HCT116 (cell line): ENCODE measurements at regions not wholly inside any gene's neighbourhood (a gene's known extent, or its start where the extent isn't known, plus 50 kb on each side); places are given as distances from the start of the nearest gene placed in this dataset.

Source experiments
- ATAC-seq: fragments of 200-7000 bp; cut with Tn5 transposase; 2 replicates; pipeline ENCODE4 v1.9.1; 2020; ENCODE audit warnings: mild to moderate bottlenecking, moderate library complexity
- BruUV-seq: library from RNA; stranded (reverse); fragments of 400-500 nt; replicated peaks from 2 replicates; lab custom pipeline; 2021; lab: Mats Ljungman, UMichigan
- CTCF ChIA-PET: fragments of 300-600 bp; sonication (Branson Sonifier 250); formaldehyde crosslinking; loops from one replicate; lab custom pipeline; 2021; ENCODE audit warnings: antibody characterized with exemption; lab: Charles Lee
- POLR2A ChIA-PET: fragments of 300-600, 350-600 bp; sonication (Branson Sonifier 250); formaldehyde crosslinking; loops from one replicate; lab custom pipeline; 2021; ENCODE audit warnings: antibody characterized with exemption; lab: Charles Lee
- RAD21 ChIA-PET, 2 experiments: fragments of 300-600 bp; sonication (Branson Sonifier 250); formaldehyde crosslinking; loops; one replicate each; lab custom pipeline; 2023; ENCODE audit warnings: low total read pairs in 2 of 2; ENCODE audit not compliant: uncharacterized antibody in 2 of 2, unreplicated experiment in 2 of 2, low non-redundant PET in 1 of 2; lab: Charles Lee
- DNase-seq: peaks from one replicate; pipeline ENCODE4 v3.0.0-alpha.2; 2010; ENCODE audit warnings: low read depth, low spot score
- H2AFZ ChIP-seq: fragments of 200-600 bp; shearing (Covaris generic), sonication (generic); 2 replicates; pipeline ENCODE4 v1.6.1; 2017; ENCODE audit warnings: low read depth, mixed run types, mixed read lengths, antibody characterized with exemption, low read length; ENCODE audit not compliant: poor library complexity, severe bottlenecking
- H3K27ac ChIP-seq: 2 replicates; pipeline ENCODE4 v1.5.1; 2012; ENCODE audit warnings: low read depth, low read length
- H3K27me3 ChIP-seq: fragments of 200-600 bp; sonication (generic); 2 replicates; pipeline ENCODE4 v1.6.1; 2016; ENCODE audit warnings: mixed run types, low read length, mixed read lengths; ENCODE audit not compliant: insufficient read depth
- H3K36me3 ChIP-seq, 2 experiments: fragments of 200-500 bp in 1 of 2; fragments of 200-600 bp in 1 of 2; sonication (Bioruptor generic) in 1 of 2; sonication (generic) in 1 of 2; 2 replicates each; pipeline versions ENCODE4 v1.5.1 to v1.6.1; 2014 to 2016; ENCODE audit warnings: low read length in 2 of 2, inconsistent platforms in 1 of 2, mixed read lengths in 1 of 2, mixed run types in 1 of 2; ENCODE audit not compliant: insufficient read depth in 2 of 2, control insufficient read depth in 1 of 2
- H3K4me1 ChIP-seq, 2 experiments: fragments of 200-600 bp in 1 of 2; sonication (generic) in 1 of 2; 2 replicates each; pipeline versions ENCODE4 v1.5.1 to v1.6.1; 2012 to 2017; ENCODE audit warnings: low read length in 2 of 2, inconsistent platforms in 1 of 2, mild to moderate bottlenecking in 1 of 2, mixed read lengths in 1 of 2, mixed run types in 1 of 2, moderate library complexity in 1 of 2; ENCODE audit not compliant: insufficient read depth in 2 of 2, control insufficient read depth in 1 of 2
- H3K4me2 ChIP-seq: fragments of 200-600 bp; sonication (generic); 2 replicates; pipeline ENCODE4 v1.6.1; 2017; ENCODE audit warnings: mixed run types, low read length, mixed read lengths
- H3K4me3 ChIP-seq, 2 experiments: fragments of 200-600 bp in 1 of 2; sonication (generic) in 1 of 2; replicated peaks in 1 of 2; 2 replicates each; pipeline ENCODE4 v1.5.1; 2011 to 2016; ENCODE audit warnings: low read length in 2 of 2, control low read depth in 1 of 2, low read depth in 1 of 2, mild to moderate bottlenecking in 1 of 2, mixed read lengths in 1 of 2, mixed run types in 1 of 2
- H3K79me2 ChIP-seq: fragments of 200-600 bp; sonication (generic); 2 replicates; pipeline ENCODE4 v1.6.1; 2017; ENCODE audit warnings: mild to moderate bottlenecking, mixed run types, low read length, moderate library complexity, mixed read lengths; ENCODE audit not compliant: insufficient read depth
- H3K9ac ChIP-seq: fragments of 200-600 bp; sonication (generic); 2 replicates; pipeline ENCODE4 v1.6.1; 2016; ENCODE audit warnings: low read length, mixed read lengths
- H3K9me2 ChIP-seq: fragments of 200-600 bp; sonication (generic), shearing (Covaris generic); 2 replicates; pipeline ENCODE4 v1.6.1; 2017; ENCODE audit warnings: mixed run types, mild to moderate bottlenecking, moderate library complexity; ENCODE audit not compliant: insufficient read depth
- H3K9me3 ChIP-seq, 2 experiments: fragments of 200-500 bp in 1 of 2; fragments of 200-600 bp in 1 of 2; sonication (Bioruptor generic) in 1 of 2; sonication (generic) in 1 of 2; 2 replicates each; pipeline ENCODE4 v1.6.1; 2014 to 2017; ENCODE audit warnings: low read length in 2 of 2, mixed read lengths in 2 of 2, inconsistent platforms in 1 of 2, low read depth in 1 of 2, mild to moderate bottlenecking in 1 of 2, mixed run types in 1 of 2, moderate library complexity in 1 of 2; ENCODE audit not compliant: control insufficient read depth in 1 of 2, insufficient read depth in 1 of 2
- H4K20me1 ChIP-seq: fragments of 200-600 bp; sonication (generic), shearing (Covaris generic); 2 replicates; pipeline ENCODE4 v1.6.1; 2017; ENCODE audit warnings: mixed run types, mild to moderate bottlenecking, moderate library complexity; ENCODE audit not compliant: insufficient read depth
- CBX3 ChIP-seq: IDR thresholded peaks from 2 replicates; pipeline ENCODE4 v1.6.1; 2012; ENCODE audit warnings: low read depth
- CEBPB ChIP-seq: IDR thresholded peaks from 2 replicates; pipeline ENCODE4 v1.6.1; 2012; ENCODE audit warnings: low read depth
- EGR1 ChIP-seq: IDR thresholded peaks from 2 replicates; pipeline ENCODE4 v1.6.1; 2012; ENCODE audit warnings: low read depth
- ELF1 ChIP-seq: IDR thresholded peaks from 2 replicates; pipeline ENCODE4 v1.6.1; 2012; ENCODE audit warnings: low read depth, borderline replicate concordance
- EZH2phosphoT487 ChIP-seq: fragments of 200-600 bp; IDR thresholded peaks from 2 replicates; pipeline ENCODE4 v1.6.1; 2018; ENCODE audit warnings: antibody characterized with exemption, borderline replicate concordance
- FOSL1 ChIP-seq: IDR thresholded peaks from 2 replicates; pipeline ENCODE4 v1.6.1; 2012; ENCODE audit warnings: low read depth
- JUND ChIP-seq: IDR thresholded peaks from 2 replicates; pipeline ENCODE4 v1.6.1; 2012
- POLR2A ChIP-seq: IDR thresholded peaks from 2 replicates; pipeline ENCODE4 v1.7.0; 2011; ENCODE audit warnings: borderline replicate concordance; ENCODE audit not compliant: insufficient read depth, insufficient read length; ENCODE audit errors: extremely low read depth
- SIN3A ChIP-seq: IDR thresholded peaks from 2 replicates; pipeline ENCODE4 v1.6.1; 2012; ENCODE audit warnings: low read depth
- SP1 ChIP-seq: IDR thresholded peaks from 2 replicates; pipeline ENCODE4 v1.6.1; 2012; ENCODE audit warnings: low read depth
- SRF ChIP-seq: IDR thresholded peaks from 2 replicates; pipeline ENCODE4 v1.6.1; 2012; ENCODE audit warnings: low read depth
- YY1 ChIP-seq: IDR thresholded peaks from 2 replicates; pipeline ENCODE4 v1.6.1; 2011; ENCODE audit warnings: low read length, low read depth, moderate library complexity, mild to moderate bottlenecking; ENCODE audit not compliant: insufficient replicate concordance; ENCODE audit errors: extremely low read depth
- ZFX ChIP-seq: fragments of 450-650 bp; IDR thresholded peaks from 2 replicates; pipeline ENCODE4 v1.6.1; 2017
- intact Hi-C: fragments of 100-400 bp; cut with micrococcal nuclease; formaldehyde crosslinking; loops from 2 replicates; pipeline ENCODE4 v1.10.0; 2022
- TF ChIP-seq, protein P1 (sequence below): IDR thresholded peaks from 2 replicates; pipeline ENCODE4 v1.6.1; 2011; ENCODE audit warnings: mild to moderate bottlenecking, low read length, moderate library complexity; ENCODE audit not compliant: insufficient replicate concordance; ENCODE audit errors: extremely low read depth
- TF ChIP-seq, protein P2 (sequence below), 3 experiments: fragments of 200-600 bp in 1 of 3; sonication (generic) in 1 of 3; IDR thresholded peaks in 2 of 3; conservative IDR thresholded peaks in 1 of 3; 2 replicates each; pipeline ENCODE4 v1.5.1; 2012 to 2017; ENCODE audit warnings: low read depth in 2 of 3, low read length in 2 of 3, antibody characterized with exemption in 1 of 3, borderline replicate concordance in 1 of 3, control low read depth in 1 of 3, mild to moderate bottlenecking in 1 of 3, mixed read lengths in 1 of 3, mixed run types in 1 of 3, moderate library complexity in 1 of 3; ENCODE audit not compliant: insufficient read depth in 1 of 3
- TF ChIP-seq, protein P3 (sequence below): IDR thresholded peaks from 2 replicates; pipeline ENCODE4 v1.6.1; 2012; ENCODE audit warnings: low read depth
- TF ChIP-seq, protein P4 (sequence below): IDR thresholded peaks from 2 replicates; pipeline ENCODE4 v1.6.1; 2012
- TF ChIP-seq, protein P5 (sequence below): IDR thresholded peaks from 2 replicates; pipeline ENCODE4 v1.6.1; 2012

DNA sequence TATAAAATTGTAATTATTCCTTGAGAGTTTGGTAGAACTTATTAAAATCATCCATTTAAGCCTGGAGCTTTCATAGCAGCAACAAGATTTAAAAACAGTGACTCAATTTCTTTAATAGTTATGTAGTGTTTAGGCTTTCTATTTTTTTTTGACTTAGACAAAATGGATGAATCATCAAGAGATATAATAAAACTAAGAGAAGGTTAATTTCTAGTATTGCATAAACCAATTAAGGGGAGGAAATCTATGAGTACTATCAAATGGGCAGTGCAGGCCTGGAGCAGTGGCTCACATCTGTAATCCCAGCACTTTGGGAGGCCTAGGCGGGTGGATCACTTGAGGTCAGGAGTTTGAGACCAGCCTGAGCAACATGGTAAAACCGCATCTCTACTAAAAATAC lies 416.3 kb upstream of the USP24 start:
- Histone ChIP-seq H3K4me3 (no peak overlapping the region), H4K20me1 (no peaks in the 10 kb centered on the region), H3K4me1 (no peaks in the 10 kb centered on the region), H3K9me2 (no peaks in the 10 kb centered on the region), H3K27ac (no peak overlapping the region), H2AFZ (no peak overlapping the region), H3K27me3 (no peaks in the 10 kb centered on the region), H3K79me2 (no peaks in the 10 kb centered on the region), H3K36me3 (no peaks in the 10 kb centered on the region), H3K4me2 (no peak overlapping the region), H3K9ac (no peak overlapping the region), H3K9me3 (no peaks in the 10 kb centered on the region)
- ChIA-PET RAD21 (no interaction called here), CTCF (no interaction called here), POLR2A (no interaction called here)
- no TSS peak for BruUV-seq
- TF ChIP-seq YY1 (no peak), POLR2A (no peak), ZFX (no peak), JUND (no peak), SRF (no peak), CBX3 (no peak), FOSL1 (no peak), ELF1 (no peak), EGR1 (no peak), SP1 (no peak), CEBPB (no peak), EZH2phosphoT487 (no peak), SIN3A (no peak)
- TF ChIP-seq, protein P1, sequence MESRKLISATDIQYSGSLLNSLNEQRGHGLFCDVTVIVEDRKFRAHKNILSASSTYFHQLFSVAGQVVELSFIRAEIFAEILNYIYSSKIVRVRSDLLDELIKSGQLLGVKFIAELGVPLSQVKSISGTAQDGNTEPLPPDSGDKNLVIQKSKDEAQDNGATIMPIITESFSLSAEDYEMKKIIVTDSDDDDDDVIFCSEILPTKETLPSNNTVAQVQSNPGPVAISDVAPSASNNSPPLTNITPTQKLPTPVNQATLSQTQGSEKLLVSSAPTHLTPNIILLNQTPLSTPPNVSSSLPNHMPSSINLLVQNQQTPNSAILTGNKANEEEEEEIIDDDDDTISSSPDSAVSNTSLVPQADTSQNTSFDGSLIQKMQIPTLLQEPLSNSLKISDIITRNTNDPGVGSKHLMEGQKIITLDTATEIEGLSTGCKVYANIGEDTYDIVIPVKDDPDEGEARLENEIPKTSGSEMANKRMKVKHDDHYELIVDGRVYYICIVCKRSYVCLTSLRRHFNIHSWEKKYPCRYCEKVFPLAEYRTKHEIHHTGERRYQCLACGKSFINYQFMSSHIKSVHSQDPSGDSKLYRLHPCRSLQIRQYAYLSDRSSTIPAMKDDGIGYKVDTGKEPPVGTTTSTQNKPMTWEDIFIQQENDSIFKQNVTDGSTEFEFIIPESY: no peak
- TF ChIP-seq, protein P2, sequence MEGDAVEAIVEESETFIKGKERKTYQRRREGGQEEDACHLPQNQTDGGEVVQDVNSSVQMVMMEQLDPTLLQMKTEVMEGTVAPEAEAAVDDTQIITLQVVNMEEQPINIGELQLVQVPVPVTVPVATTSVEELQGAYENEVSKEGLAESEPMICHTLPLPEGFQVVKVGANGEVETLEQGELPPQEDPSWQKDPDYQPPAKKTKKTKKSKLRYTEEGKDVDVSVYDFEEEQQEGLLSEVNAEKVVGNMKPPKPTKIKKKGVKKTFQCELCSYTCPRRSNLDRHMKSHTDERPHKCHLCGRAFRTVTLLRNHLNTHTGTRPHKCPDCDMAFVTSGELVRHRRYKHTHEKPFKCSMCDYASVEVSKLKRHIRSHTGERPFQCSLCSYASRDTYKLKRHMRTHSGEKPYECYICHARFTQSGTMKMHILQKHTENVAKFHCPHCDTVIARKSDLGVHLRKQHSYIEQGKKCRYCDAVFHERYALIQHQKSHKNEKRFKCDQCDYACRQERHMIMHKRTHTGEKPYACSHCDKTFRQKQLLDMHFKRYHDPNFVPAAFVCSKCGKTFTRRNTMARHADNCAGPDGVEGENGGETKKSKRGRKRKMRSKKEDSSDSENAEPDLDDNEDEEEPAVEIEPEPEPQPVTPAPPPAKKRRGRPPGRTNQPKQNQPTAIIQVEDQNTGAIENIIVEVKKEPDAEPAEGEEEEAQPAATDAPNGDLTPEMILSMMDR (IDR thresholded peaks at IDR 0.05 in 2 of 3, conservative IDR thresholded peaks at IDR 0.05 in 1 of 3; ENCODE audit: borderline replicate concordance in 1 of 3, insufficient read depth in 1 of 3, low read depth in 2 of 3, low read length in 2 of 3): no peak
- TF ChIP-seq, protein P3, sequence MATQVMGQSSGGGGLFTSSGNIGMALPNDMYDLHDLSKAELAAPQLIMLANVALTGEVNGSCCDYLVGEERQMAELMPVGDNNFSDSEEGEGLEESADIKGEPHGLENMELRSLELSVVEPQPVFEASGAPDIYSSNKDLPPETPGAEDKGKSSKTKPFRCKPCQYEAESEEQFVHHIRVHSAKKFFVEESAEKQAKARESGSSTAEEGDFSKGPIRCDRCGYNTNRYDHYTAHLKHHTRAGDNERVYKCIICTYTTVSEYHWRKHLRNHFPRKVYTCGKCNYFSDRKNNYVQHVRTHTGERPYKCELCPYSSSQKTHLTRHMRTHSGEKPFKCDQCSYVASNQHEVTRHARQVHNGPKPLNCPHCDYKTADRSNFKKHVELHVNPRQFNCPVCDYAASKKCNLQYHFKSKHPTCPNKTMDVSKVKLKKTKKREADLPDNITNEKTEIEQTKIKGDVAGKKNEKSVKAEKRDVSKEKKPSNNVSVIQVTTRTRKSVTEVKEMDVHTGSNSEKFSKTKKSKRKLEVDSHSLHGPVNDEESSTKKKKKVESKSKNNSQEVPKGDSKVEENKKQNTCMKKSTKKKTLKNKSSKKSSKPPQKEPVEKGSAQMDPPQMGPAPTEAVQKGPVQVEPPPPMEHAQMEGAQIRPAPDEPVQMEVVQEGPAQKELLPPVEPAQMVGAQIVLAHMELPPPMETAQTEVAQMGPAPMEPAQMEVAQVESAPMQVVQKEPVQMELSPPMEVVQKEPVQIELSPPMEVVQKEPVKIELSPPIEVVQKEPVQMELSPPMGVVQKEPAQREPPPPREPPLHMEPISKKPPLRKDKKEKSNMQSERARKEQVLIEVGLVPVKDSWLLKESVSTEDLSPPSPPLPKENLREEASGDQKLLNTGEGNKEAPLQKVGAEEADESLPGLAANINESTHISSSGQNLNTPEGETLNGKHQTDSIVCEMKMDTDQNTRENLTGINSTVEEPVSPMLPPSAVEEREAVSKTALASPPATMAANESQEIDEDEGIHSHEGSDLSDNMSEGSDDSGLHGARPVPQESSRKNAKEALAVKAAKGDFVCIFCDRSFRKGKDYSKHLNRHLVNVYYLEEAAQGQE: no peak
- TF ChIP-seq, protein P4, sequence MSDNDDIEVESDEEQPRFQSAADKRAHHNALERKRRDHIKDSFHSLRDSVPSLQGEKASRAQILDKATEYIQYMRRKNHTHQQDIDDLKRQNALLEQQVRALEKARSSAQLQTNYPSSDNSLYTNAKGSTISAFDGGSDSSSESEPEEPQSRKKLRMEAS: no peak
- TF ChIP-seq, protein P5, sequence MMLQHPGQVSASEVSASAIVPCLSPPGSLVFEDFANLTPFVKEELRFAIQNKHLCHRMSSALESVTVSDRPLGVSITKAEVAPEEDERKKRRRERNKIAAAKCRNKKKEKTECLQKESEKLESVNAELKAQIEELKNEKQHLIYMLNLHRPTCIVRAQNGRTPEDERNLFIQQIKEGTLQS: no peak
- intact Hi-C loops: no loop called here
- no peak for DNase-seq
- no peak for ATAC-seq
